ENCODE measurements at regions not wholly inside any gene's neighbourhood (a gene's known extent, or its start where the extent isn't known, plus 50 kb on each side); places are given as distances from the start of the nearest gene placed in this dataset.

DNA sequence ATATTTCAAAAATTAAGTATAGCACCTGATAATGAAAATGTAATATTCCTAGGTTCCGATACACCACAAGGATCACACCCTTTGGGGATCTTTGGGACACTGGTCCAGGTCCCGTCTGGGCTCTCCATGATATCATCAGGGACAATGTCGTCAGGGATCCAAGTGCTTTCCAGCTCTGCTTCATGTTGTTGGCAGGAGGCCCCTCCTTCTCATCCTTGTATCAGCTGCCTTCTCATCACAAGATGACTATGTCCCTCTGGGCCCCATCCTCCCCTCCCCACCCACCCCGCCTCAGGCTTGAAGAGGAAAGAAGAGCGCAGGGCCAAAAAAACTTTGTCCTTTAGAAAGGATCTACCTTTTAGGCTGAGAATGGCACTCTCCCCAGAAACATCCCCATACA is 128.3 kb upstream of the KLF3 start:
- Mint-ChIP-seq H3K27ac (no peak overlapping the region), H3K9me3 (no peaks in the 10 kb centered on the region), H3K27me3 (no peaks in the 10 kb centered on the region), H3K4me3 (no peak overlapping the region), H3K4me1 (peaks cover 7% of the 10 kb centered on the region)
- ATAC-seq (no peak), DNase-seq (no peak)

DNA sequence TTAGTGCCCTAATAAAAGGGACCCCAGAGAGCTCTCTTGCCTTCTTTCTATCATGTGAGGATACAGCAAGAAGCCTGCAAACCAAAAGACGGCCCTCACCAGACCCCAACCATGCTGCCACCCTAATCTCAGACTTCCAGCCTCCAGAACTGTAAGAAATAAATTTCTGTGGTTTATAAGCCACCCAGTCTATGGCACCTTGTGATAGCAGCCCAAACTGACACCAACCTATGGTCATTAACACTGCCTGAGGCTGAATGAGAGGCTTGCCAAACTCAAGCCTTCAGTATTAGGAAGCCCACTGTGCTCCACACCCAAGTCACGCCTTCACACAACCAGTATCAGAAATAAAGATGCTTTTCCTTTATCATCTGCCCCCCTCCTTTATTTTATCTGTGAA is 127.3 kb upstream of the KLF3 start:
- DNase-seq (no peak), ATAC-seq (no peak)
- no peak overlapping the region for H3K4me3 Mint-ChIP-seq
- H3K27me3 Mint-ChIP-seq, result no peaks in the 10 kb centered on the region
- H3K27ac Mint-ChIP-seq, result peak overlapping the region; percentile 2 to 63
- no peaks in the 10 kb centered on the region for H3K9me3 Mint-ChIP-seq
- no peaks in the 10 kb centered on the region for H3K4me1 Mint-ChIP-seq

DNA sequence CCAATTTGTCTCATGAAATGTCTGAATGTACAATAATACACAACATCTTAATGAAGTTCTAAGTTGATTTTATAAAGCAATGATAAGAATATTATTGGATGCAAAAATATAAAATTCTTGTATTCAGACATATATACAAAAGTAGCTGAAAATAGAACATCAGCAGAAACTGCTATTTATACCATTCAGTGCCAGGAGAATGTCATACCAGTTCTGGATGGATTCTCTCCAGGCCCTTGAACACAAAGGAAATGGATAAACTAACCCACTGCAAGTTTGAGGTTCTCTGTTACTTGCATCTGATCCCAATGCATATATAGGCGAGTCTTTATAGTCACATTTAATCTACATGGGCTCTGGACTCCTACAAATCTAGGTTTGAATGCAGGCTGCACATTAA is 126.3 kb upstream of the KLF3 start:
- ATAC-seq, result no peak
- DNase-seq, result no peak
- no peaks in the 10 kb centered on the region for H3K4me1 Mint-ChIP-seq

DNA sequence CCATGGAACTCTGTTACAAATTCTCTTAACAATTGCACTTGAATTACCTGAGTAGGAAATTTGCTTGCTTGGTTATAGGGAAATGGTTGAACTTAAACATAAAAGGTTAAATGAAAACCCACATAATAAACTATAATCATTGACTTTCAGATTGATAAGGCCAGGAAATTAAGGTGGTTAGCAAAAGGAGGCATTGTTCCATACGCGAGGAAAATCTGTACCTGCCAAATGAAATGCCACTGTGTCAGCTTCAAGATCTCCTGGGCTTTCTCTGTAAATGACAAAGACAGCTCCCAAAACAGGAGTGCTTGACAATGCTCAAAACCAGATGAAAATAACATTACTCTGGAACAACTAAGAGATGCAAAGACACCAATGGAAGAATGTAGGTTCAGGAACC is 125.5 kb upstream of the KLF3 start:
- ATAC-seq (no peak), DNase-seq (no peak)
- no peak overlapping the region for H3K27ac Mint-ChIP-seq
- H3K9me3 Mint-ChIP-seq, result no peaks in the 10 kb centered on the region
- H3K27me3 Mint-ChIP-seq, result no peaks in the 10 kb centered on the region
- H3K4me3 Mint-ChIP-seq, result no peak overlapping the region
- no peaks in the 10 kb centered on the region for H3K4me1 Mint-ChIP-seq

More for the DNA sequence above, 126.3 kb upstream of the KLF3 start:
- Mint-ChIP-seq H3K27me3 (no peaks in the 10 kb centered on the region), H3K4me3 (no peak overlapping the region), H3K9me3 (no peaks in the 10 kb centered on the region), H3K27ac (no peak overlapping the region)

DNA sequence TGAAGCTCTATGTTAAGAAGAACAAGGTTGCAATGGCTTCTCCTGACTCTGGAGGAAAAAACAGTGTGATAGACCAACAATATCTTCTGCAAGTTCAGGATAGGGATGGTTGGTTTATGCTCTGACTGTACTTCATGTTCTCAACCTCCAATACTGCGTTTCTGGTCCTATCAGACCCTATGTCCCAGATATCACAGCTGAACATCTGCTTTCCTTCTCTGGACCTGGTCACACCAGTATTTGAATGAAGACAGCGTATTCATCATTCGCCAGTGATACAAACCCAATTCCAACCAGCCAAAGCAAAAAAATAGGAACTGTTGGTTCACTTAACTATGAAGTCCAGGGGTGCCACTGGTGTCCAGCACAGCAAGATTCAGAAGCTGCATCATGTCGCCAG is 124.5 kb upstream of the KLF3 start:
- no peak overlapping the region for H3K27ac Mint-ChIP-seq
- no peak overlapping the region for H3K4me3 Mint-ChIP-seq
- no peaks in the 10 kb centered on the region for H3K4me1 Mint-ChIP-seq
- no peaks in the 10 kb centered on the region for H3K27me3 Mint-ChIP-seq
- no peak for ATAC-seq
- DNase-seq, result no peak
- no peaks in the 10 kb centered on the region for H3K9me3 Mint-ChIP-seq

DNA sequence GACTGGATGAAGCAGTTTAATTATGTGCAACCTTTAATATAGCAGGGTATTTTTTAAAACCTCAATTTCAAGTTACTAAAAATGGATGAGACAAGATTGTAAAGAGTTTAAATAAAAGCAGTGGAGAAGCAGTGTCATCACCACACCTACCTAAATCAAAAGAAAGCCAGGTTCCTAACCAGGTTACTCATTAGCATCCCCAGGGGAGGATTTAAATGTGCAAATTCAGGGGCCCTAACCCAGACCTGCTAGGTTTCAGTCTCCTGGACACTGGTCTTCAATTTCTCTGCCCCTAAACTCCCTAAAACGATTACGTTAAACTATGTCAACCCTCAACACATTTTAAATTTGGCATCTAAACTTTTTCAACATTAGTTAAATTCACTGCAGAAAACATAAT is 116.9 kb upstream of the KLF3 start:
- DNase-seq, result no peak
- Mint-ChIP-seq H3K27me3 (no peaks in the 10 kb centered on the region), H3K27ac (no peak overlapping the region), H3K9me3 (peaks cover 0 to 12% of the 10 kb centered on the region in 2 donors), H3K4me1 (no peaks in the 10 kb centered on the region), H3K4me3 (no peak overlapping the region)
- ATAC-seq, result no peak

DNA sequence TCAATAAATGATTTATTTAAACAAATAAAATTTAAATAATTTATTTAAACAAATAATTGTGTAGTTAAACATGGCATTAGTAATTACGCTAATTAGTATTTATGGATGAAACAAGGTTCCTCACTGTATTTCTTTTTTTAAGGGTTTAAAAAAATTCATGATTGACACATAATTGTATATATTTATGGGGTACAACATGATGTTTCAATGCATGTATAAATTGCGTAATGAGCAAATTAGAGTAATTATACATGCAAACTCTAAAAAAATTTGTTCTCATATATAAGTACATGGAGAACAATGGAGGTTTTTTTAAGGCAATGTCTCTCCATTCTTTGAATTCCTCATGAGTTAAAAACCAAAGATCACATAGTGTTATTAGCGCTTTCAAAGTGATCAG is 115.7 kb upstream of the KLF3 start:
- no peak for DNase-seq
- H3K4me3 Mint-ChIP-seq, result no peak overlapping the region
- no peaks in the 10 kb centered on the region for H3K27me3 Mint-ChIP-seq
- no peak overlapping the region for H3K27ac Mint-ChIP-seq
- ATAC-seq, result no peak
- H3K4me1 Mint-ChIP-seq, result no peaks in the 10 kb centered on the region
- H3K9me3 Mint-ChIP-seq, result peaks cover 0 to 12% of the 10 kb centered on the region in 2 donors

DNA sequence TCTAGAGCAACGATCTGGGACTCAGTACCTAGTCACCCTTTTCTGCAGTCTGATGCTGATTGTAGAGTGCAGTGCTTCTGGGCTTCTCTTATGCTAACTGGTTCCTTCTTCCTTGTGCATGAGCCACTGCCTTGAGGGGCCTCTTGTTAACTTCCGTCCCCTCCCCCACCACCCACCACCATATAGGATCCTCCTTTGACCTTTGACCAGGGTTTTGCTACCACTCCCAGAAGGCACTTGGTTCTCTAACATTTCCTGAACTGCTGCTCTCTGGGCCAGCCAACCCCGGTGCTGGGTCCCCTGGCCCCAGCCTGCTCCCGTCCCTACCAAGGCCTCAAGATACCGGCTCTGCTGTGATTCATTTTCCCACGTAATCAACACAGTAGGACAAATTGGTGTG is 104.6 kb upstream of the KLF3 start:
- Mint-ChIP-seq H3K27me3 (no peaks in the 10 kb centered on the region), H3K4me3 (no peak overlapping the region), H3K9me3 (peaks cover 17% of the 10 kb centered on the region in 2 donors), H3K4me1 (peaks cover 19% of the 10 kb centered on the region), H3K27ac (peak overlapping the region in 1 of 2 donors; percentile 34)
- DNase-seq (no peak), ATAC-seq (no peak)

DNA sequence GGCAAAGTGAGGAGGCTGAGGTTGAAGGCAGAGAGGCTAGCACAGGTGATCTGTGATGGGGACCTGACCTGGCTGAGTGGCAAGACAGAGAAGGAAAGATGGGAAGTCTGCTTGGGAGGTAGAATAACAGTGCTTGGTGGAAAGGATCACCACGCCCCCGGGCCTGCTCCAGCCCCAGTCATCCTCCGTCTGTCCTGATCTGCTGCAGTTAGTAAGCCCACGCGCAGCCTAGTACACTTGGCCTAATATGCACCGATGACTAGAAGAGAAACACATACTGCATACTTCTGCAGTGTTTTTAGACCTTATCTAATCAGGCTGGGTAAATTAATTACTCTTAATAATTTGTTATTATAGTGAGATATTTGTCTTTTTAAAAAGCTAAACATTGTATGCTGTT is 103.7 kb upstream of the KLF3 start:
- Mint-ChIP-seq H3K4me1 (peaks cover 19% of the 10 kb centered on the region), H3K9me3 (peaks cover 10 to 13% of the 10 kb centered on the region in 2 donors), H3K27me3 (no peaks in the 10 kb centered on the region), H3K4me3 (no peak overlapping the region), H3K27ac (peak overlapping the region in 1 of 2 donors; percentile 57)
- DNase-seq (no peak), ATAC-seq (no peak)

DNA sequence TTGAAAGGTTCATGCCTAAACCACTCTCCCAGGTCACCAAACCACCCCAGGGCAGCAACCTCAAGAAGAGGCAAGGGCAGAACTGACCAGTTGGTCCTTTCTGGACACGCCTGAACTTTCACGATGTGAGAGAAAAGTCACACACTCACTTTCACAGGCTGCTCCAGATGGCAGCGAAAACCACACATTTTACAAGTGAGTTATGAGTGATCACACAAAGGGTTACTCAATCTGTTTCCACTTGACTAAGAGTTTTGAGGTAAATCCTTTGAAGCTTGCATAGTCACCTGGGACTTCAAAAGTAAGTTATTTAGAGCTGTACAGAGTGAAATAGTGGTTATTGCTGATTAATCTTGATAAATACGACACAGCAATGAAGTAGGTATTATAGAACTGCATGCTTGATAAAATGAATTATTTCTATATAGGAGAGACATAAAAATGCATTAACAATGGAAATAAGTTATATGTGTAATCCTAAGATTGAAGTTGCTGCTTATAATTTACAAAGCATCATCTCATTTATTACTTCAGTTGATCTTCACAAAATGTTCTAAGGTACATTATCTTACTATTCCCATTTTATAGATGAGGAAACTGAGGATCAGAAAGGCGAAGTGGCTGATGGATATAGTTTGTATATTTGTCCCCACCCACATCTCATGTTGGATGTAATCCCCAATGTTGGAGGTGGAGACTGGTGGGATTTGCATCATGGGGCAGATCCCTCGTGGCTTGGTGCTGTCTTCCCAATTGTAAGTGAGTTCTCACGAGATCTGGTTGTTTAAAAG is 103.0 kb upstream of the KLF3 start:
- ATAC-seq, result peak; percentile 97
- DNase-seq, result peak in 1 of 2 donors; percentile 45
- H3K9me3 Mint-ChIP-seq, result peaks cover 4 to 7% of the 10 kb centered on the region in 2 donors
- peaks cover 19% of the 10 kb centered on the region for H3K4me1 Mint-ChIP-seq
- no peak overlapping the region for H3K27ac Mint-ChIP-seq
- no peaks in the 10 kb centered on the region for H3K27me3 Mint-ChIP-seq
- H3K4me3 Mint-ChIP-seq, result no peak overlapping the region

DNA sequence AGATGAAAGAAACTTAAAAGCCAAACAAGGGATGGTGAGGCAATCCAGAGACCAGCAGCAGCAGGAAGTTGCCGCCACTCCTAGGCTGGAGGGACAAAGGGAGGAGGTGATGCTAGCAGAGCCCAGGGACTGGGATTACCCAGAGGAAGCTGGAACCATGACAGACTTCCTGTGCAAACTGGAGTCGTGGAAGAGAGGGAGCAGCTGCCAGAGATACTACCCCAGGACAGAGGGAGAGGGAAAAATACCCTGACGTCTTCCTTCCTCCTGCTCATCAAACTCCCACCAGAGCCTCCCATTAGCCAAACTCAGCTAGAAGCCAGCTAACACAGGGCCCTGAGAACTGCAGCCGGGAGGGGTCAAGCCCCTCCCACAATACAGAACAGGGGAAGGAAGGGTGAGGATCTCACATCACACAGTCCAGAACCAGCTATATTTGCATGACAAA is 101.2 kb upstream of the KLF3 start:
- ATAC-seq (no peak), DNase-seq (no peak)
- Mint-ChIP-seq H3K27me3 (no peaks in the 10 kb centered on the region), H3K27ac (no peak overlapping the region), H3K4me3 (no peak overlapping the region), H3K9me3 (no peaks in the 10 kb centered on the region), H3K4me1 (peaks cover 19% of the 10 kb centered on the region)

DNA sequence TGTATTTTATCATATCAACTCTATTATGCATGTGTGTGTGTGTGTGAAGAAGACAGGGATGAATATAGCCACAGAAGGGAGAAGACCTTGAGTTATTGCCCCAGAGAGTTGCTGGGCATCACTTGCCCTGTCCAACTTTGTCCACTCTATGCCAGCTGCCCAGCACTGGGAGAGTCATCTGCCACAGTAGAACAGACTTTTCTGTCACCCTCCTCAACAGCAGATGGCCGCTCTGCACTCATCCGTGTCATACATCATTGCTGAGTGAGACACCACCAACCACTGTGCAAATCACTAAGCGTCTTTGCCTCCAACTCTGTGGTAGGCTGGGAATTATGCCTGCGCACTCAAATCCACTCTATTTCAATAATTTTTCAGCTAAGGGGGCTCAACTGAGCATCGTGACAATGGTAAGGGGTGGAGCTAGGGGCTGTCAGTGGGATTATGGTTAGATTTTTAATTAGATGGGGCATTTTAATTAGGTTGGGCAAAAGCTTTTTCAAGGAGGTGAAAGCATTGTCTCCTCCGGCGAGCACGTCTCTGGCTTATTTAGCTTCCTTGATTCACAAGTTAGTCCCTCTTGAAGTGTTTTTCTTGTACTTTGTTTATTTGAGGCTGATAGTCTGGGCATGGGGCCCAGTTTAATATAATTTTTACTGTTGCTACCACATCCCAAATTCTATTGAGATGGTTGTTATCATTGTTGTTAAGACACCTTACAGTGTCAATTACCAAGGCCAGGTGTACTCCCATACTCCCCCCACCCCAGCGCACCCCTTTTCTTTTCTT is 100.1 kb upstream of the KLF3 start:
- Mint-ChIP-seq H3K9me3 (no peaks in the 10 kb centered on the region), H3K27ac (no peak overlapping the region), H3K27me3 (no peaks in the 10 kb centered on the region), H3K4me3 (no peak overlapping the region), H3K4me1 (peaks cover 19% of the 10 kb centered on the region)
- no peak for ATAC-seq
- no peak for DNase-seq

DNA sequence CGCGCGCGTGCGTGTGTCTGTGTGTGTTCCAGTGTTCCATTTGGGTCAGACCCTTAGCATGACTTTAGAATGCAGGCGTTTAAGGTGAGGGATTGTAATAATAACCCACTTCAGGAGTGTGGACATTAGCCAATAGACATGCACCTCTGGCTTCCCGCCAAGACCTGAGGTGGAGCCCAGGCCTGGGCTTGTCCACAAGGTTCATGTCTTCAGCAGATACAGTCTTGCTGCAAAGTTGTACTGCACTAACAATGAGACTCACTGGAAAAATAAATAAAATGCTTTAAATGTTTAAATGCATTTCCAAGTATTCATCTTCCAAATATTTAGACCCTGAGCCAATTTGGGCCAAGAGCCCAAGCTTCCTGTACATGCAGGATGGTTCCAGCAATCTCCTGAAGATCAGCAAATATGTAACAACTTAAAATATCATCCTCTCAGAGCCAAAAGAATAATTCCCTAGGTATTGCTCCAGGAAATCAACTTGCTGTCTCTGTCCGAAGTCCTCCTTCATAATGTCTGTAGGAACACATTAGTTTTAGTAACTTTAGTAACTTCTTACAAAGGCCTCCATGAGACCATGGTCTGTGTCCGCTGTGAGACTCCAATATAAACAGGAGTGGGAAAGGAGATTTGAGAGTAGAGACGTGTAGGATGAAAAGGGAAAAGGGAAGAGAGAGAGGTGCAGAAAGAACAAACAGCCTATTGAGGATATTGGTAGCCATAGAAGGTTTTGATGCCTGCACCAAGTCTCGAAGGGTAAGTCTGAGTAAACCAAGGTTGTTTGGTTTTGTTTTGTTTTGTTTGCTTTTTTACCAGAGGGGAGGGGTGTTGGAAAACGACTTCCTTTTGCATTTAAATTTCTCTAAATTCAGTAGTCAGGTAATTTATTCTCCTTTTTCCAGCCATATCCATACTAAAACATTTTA is 98.5 kb upstream of the KLF3 start:
- no peak for DNase-seq
- Mint-ChIP-seq H3K4me1 (peaks cover 14% of the 10 kb centered on the region), H3K4me3 (no peak overlapping the region), H3K27me3 (no peaks in the 10 kb centered on the region), H3K9me3 (no peaks in the 10 kb centered on the region), H3K27ac (no peak overlapping the region)
- ATAC-seq, result no peak

DNA sequence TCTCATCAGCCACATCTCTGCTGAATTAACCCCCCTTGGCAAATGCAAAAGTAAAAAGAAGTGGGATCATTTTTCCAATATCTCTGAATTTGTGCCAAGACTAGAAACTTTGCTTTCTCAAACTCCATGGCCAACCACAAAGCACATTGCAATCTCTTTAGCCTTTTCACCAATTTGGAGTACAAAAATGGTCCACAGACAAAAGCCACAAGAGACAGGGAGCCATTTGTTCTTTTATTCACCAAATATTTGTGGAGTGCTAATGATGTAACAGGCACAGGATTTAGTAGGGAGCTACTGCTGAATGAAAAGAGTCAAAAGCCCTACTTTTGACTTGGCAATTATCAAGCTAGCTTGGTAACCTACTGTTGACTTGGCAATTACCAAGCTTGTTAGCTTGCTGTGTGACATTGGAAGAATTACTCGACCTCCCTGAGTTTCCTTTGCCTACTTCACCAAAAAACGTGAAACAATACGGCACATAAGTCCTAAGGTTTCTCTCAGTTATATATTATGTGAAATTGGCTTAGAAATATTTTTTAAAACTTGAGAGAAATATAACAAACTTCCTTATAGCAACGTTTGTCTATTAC is 97.1 kb upstream of the KLF3 start:
- ATAC-seq (no peak), DNase-seq (no peak)
- Mint-ChIP-seq H3K4me3 (no peak overlapping the region), H3K27ac (no peak overlapping the region), H3K27me3 (no peaks in the 10 kb centered on the region), H3K9me3 (no peaks in the 10 kb centered on the region), H3K4me1 (peaks cover under 1% of the 10 kb centered on the region)

DNA sequence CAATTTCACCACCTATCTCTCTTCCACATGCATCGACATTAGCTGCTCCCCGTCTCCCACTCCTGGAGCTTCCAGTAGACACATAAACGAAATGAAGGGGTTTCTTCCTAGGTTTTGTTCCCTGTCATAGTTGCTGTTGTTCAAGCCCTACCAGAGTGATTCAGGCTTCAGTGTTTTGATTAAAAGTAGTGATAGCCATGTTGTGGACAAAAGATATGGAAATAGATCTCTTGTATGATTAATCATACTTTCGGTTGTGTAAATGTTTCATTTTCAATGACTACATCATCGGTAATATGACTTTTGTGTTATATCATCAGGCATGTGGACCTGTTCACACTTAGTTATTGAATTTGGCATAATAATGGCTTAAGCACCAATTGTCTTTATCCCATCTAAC is 96.5 kb upstream of the KLF3 start:
- Mint-ChIP-seq H3K9me3 (no peaks in the 10 kb centered on the region), H3K27ac (no peak overlapping the region), H3K4me1 (no peaks in the 10 kb centered on the region), H3K4me3 (no peak overlapping the region), H3K27me3 (no peaks in the 10 kb centered on the region)
- DNase-seq, result no peak
- no peak for ATAC-seq
